NCI-H345 treated with DMSO at 0.1 percent for 48 hours (cell line): ENCODE measurements at regions not wholly inside any gene's neighbourhood (a gene's known extent, or its start where the extent isn't known, plus 50 kb on each side); places are given as distances from the start of the nearest gene placed in this dataset.

Source experiments
- DNase-seq: peaks from one replicate; lab custom pipeline; 2025; ENCODE audit not compliant: unreplicated experiment; lab: John Stamatoyannopoulos, UW

DNA sequence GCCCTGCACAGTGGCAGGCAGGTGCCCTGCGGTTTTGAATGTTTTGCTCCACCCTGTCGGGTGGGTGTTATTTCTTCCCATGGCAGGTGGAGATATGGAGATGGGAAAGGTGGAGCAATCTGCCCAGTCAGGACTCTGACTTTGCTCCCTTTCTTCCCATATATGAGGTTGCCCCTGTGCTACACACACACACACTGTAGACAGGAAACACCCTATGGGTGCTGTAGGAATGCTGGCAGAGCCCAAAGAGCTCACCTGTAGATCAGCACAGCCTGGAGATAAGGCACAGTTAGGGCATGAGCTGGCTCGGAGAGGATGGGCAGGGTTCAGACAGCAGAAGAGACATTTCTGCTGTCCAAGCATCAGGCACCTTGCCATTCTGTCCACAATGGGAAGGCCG lies 246.0 kb upstream of the AJAP1 start:
- no peak for DNase-seq

DNA sequence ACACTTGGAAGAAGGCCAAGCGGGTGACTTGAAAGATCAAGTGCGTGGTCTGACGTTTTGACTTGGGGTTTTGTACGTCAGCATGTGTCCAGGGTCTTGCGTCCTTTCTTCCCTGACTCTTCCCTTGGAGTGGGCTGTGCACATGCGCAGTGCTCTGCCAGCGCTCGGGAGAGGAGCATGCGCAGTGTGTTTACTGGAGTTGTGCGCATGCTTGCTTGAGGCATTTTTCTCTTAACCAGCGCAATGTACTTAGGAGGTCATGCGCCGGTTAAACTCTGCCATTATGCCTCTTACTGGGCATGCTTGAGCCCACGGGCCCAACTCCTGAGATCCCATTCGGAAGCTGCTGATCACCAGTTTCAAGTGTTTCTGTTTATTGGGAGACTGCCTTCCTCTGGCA lies 242.5 kb upstream of the AJAP1 start:
- DNase-seq = no peak

DNA sequence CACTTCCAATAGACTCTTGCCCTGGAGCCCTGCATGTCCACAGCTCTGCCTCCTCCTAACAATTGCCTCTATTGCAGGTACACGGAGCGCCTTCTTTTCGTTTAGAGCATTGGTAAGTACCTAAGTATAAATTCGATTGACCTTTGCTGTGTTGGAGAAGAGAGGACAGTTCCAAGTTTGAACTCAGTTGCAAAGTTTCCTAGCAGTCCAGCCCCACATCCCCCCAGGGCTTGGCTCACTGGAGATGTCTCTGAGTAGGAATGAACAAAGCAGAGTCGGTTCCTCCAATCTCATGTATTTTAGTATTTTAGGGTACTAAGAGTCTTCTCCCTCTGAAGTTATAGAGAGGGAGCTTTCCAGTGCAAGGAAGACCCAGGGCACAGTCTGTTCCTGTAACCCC lies 238.9 kb upstream of the AJAP1 start:
- DNase-seq = no peak

DNA sequence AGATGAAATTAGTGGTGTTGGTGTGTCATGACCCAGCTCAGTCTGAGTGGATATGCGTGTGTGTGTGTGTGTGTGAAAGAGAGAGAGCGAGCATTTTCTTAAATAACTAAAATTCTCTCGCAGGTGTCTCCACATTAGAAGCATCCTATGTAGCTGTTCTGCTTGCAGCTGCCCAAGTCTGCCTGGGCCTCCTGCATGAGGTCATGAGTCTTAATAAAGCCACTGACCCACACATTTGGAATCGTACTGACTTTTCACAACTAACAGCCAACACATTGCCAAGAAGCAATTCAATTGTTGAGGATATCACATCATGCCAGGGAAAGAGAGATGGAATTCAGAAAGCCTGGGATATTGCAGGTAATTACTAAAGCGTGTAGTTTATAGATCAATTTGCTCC lies 238.2 kb upstream of the AJAP1 start:
- DNase-seq = no peak

DNA sequence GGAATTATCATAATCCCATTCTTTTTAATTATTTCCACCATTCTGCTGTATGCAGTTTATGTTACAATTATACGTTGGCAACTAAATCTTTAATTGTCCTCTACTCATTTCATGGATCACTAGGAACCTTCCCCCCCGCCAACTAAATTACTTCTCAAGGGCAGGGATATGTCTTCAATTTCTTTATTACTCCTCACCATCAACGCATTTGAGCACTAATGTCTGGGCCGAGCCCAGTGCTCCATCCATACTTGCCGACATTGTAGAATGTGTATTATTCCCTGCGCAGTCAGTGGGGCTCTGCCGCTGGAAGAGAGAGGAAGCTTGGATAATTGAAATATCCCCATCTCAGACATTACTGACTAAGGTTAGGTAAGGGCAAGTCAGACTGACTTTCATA lies 236.4 kb upstream of the AJAP1 start:
- no peak for DNase-seq

DNA sequence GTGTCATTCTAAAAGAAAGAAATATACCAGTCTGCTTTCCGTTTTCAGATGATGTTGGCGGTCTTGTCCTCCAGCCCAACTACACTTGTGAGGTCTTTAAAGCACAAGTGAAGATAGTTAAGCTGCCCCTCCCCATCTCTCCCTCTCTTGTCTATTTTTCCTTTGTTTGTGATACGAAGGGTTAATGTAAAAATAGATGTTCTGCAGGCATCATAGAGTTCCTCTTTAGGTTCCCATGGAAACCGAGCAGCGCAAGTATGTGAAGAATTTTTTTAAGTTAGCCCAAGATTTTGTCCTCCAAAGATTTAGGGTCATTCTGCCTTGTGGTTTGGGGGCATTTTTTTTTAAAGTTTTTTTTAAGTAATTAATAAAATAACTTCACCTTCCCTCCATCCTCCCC lies 232.4 kb upstream of the AJAP1 start:
- DNase-seq = no peak

DNA sequence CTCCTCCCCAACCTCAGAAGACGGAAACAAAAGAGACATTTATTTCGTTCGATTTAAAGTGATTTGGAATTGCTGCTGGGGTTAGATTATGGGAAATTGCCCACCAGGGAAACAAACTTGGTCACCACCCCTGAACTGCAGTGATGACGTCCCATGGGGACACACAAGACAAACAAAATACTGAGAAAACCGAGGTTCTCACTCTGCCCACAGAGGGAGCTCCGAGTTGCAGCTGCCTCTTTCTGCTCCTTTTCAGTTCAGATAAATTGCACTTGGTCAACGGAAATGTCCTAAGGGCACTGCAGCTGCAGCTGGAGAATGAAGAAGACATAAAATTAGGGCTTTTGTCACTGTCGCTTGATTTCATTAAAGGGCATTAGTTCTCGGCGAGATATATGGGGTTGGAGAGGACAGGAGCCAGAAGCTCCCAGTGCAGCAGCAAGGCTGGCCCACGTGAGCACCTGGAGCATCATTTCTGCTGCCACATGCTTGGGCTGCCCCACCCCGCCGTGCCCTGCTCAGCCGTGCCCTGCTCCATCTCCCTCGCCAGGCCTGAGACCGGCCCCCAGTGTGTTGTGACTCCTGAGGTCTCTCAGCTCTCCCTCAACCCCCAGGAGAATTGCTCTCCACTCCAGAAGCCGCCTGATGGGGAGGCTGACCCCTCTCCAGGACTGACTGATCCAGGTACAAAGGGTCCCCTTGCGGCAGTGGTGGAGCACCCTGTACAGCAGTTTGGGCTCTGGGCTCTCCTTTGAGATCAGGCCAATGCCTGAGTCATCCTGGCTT lies 231.7 kb upstream of the AJAP1 start:
- no peak for DNase-seq

DNA sequence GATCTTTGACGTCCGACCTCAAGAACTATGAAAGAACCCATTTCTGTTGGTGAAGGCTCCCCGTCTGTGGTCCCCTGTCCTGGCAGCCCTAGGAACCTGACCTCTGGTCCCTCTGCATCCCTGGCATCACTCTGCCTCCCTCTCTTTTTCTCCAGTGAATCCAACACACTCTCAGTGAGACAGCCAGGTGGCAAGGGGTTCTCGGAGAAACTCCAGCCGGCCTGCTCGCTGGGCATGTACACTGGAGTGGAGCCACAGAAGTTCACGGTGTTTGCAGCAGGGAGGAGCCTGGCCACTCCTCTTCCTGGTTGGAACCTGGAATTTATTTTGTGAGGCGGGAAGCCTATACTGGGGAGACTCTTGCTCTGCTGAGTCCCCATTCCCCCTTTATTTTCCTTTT lies 230.2 kb upstream of the AJAP1 start:
- DNase-seq = no peak

DNA sequence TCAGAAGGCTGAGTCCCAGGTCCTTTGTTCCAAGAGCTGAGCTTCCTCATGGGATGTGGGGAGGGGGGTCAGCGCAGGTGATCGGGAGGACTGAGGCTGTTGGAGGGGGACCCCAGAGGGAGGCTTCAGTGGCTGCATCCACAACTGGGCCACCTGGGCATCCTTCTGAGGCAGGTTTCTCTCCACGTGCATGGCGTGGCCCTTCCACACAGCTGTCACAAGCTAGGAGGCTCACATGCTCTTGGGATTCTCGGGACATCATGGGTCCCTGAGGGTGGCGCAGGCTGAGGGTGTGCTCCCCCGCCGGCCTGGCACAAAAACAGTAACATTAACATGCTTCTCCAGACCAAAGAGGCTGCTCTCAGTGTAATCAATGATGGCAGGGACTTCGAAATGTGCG lies 229.6 kb upstream of the AJAP1 start:
- no peak for DNase-seq

DNA sequence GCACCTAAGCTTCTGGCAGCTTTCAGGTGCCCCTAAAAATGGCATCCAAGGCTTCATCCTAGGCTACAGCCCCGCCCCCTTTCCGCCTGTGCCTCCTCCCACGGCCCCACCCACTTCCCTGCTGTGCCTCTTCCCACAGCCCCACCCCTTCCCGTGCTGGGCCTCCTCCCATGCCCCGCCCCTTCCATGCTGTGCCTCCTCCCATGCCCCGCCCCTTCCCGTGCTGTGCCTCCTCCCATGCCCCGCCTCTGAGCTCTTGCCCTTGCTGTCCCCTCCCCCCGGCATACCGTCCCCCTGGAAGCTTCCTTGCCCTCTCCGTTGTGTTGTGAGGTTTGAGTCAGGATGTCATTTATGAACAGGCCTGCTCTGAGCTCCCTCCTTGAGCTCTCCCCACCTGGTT lies 228.5 kb upstream of the AJAP1 start:
- no peak for DNase-seq

DNA sequence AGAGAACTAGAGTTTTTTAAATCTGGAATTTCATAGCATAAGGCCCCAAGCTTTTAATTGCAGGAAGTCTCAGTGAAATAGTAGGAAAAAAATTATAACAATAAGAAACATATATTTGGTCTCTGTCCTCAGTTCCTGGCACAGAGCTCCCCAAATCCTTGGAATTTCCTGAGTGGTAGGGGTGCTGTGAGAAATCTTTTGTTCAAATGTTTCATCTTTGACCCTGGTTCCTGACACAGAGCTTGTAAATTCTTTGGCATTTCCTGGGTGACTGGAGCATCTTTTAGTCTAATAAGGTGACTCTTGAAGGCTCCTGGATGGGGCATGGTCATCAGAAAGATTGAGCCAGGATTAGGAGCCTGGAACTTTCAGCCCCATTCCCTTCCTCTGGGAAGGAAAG lies 225.7 kb upstream of the AJAP1 start:
- DNase-seq = no peak

GRCh38 chr1:4430406-4431365 lies 223.7 kb upstream of the AJAP1 start:
- no peak for DNase-seq

DNA sequence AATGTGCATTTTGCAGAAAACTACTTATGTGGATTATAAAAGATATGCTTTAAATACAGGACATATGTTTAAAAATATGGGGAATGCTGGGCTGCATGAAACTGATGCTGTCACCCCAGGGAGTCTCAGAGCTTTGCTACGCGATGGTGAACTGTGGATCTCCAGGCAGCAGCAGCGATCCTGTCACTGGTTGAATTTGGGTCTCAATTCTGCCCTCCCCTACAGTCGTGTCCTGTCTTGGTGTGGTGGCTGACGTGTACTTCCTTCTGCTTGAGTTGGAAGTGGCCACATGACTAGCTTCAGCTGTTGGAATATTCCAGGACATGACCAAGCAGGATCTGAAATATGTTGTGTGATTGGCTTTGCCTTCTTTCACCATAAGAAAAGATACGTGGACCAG lies 222.9 kb upstream of the AJAP1 start:
- no peak for DNase-seq

- no peak for DNase-seq
Measured at GRCh38 chr1:4433075-4433474, 221.3 kb upstream of the AJAP1 start.

DNA sequence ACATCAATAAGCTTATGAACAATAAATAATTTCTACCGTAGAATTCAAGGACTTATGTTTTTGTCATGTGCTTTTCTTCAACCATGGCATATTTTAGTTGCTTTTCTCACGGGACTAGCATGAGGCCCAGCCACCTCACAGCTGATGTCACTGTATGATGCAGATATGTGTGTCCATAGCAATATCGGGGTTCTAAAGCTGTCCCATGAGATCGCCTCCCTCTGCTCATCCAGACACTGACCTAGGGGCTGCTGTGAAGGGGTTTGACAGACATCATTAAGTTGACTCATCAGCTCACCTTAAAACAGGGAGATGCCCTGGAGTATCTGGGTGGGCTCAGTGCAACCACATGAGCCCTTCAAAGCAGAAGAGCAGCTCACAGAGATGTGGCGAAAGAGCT lies 210.3 kb upstream of the AJAP1 start:
- DNase-seq = no peak

GRCh38 chr1:4447778-4448420 lies 206.5 kb upstream of the AJAP1 start:
- DNase-seq = no peak

DNA sequence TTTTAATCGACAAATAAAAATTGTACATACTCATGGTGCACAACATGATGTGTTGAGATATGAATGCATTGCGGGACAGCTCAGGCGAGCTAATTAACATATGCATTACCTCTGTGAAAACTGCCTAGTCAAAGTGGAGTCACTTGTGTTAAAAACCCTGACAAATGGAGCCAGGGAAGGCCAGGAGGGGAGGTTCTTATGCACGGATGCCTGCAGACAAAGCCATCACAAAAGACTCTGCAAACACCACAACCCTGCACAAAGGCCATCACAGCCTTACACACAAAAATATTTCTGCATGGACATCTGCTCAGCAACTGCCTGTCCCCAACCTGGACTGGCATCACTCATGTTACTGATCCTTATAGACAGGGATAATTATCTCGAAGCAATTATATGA lies 204.4 kb upstream of the AJAP1 start:
- no peak for DNase-seq

DNA sequence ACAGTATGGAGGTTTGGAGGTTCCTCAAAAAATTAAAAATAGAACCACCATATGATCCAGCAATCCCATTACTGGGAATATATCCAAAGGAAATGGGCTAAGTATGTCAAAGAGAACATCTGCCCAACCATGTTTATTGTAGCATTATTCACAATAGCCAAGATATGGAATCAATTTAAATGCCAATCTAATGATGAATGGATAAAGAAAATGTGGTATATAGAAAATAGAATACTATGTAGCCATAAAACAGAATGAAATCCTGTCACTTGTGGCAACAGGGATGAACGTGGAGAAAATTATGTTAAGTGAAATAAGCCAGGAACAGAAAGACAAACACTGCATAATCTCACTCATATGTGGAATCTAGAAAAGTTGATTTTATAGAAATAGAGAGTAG lies 201.7 kb upstream of the AJAP1 start:
- no peak for DNase-seq

DNA sequence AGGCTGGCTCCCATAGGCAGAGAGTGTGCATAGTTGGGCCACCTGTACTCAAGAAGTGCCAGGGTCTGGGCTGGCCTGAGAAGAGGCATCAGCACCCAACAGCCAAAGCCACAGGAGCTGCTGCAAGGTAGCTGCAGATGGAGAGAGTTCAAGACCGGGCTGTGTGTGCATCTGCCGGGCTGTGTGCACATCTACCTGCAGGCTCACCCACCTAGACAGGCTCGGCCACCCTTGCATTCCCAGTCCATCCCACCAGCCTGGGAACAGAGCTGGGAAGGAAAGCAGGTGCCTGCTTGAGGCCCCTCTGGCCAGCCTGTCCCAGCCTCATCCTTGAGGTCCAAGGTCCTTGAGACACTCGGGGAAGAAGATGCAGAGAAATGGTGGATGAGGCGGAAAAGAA lies 194.4 kb upstream of the AJAP1 start:
- no peak for DNase-seq

GRCh38 chr1:4460651-4461050 lies 193.8 kb upstream of the AJAP1 start:
- no peak for DNase-seq

GRCh38 chr1:4461726-4462290 lies 192.6 kb upstream of the AJAP1 start:
- DNase-seq = no peak
